GM13976 (cell line): ENCODE measurements at regions not wholly inside any gene's neighbourhood (a gene's known extent, or its start where the extent isn't known, plus 50 kb on each side); places are given as distances from the start of the nearest gene placed in this dataset.

Experiments used
- DNase-seq: peaks from one replicate; pipeline ENCODE4 v3.0.0; 2012; ENCODE audit warnings: low spot score
- in situ Hi-C: fragments of 300-500 bp; cut with MboI; formaldehyde crosslinking; loops from one replicate; pipeline ENCODE4 v1.12.0; 2022; ENCODE audit warnings: low sequenced_read_pairs, mixed read lengths, inconsistent platforms; ENCODE audit not compliant: unreplicated experiment
- TF ChIP-seq, protein P1 (sequence below): IDR thresholded peaks from 2 replicates; pipeline ENCODE4 v1.5.1; 2012; ENCODE audit warnings: borderline replicate concordance, mild to moderate bottlenecking; ENCODE audit not compliant: insufficient read depth; ENCODE audit errors: extremely low read depth, missing control alignments, control extremely low read depth

DNA sequence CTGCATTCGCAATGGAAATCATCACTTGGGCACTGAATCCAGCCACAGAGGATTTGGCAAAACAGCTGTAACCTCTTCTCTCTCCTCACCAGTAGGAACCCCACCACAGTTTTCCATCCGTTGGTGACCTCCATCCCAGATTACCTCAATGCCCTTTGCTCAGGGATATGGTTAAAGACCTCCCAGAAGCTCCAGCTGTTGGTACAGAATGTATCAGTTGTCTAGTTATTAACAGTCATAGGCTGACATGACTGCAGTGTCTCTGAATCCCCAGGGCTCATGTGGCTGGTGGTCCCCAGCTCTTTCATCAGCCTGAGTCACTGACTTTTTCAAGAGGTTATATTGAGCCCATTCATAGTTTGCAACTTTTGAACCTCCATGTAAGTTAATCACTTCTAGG lies 189.8 kb upstream of the HHIP start:
- DNase-seq = no peak
- in situ Hi-C loops = no loop called here
- TF ChIP-seq, protein P1, sequence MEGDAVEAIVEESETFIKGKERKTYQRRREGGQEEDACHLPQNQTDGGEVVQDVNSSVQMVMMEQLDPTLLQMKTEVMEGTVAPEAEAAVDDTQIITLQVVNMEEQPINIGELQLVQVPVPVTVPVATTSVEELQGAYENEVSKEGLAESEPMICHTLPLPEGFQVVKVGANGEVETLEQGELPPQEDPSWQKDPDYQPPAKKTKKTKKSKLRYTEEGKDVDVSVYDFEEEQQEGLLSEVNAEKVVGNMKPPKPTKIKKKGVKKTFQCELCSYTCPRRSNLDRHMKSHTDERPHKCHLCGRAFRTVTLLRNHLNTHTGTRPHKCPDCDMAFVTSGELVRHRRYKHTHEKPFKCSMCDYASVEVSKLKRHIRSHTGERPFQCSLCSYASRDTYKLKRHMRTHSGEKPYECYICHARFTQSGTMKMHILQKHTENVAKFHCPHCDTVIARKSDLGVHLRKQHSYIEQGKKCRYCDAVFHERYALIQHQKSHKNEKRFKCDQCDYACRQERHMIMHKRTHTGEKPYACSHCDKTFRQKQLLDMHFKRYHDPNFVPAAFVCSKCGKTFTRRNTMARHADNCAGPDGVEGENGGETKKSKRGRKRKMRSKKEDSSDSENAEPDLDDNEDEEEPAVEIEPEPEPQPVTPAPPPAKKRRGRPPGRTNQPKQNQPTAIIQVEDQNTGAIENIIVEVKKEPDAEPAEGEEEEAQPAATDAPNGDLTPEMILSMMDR = no peak

DNA sequence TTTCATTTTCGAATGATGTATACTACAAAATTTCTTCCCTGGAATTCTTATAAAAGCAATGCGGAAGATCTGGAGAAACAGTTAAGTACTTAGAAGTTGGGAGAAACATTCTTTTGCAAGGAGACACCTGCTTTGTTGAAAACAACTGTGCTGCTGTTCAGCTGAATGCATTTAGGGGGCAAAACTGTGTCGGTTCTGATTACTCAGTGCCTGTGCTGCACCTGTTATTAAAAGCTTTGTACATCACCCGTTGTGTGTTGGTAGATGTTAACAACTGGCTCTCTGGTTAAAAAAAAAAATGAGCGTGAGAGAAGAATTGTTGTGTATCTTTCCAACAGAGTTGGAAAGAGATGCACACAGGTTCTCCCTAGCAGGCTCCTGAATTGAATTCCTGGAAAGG lies 184.1 kb upstream of the HHIP start:
- DNase-seq = no peak
- in situ Hi-C loops = no loop called here
- TF ChIP-seq, protein P1 = no peak

- in situ Hi-C loops = no loop called here
- TF ChIP-seq, protein P1 = no peak
- no peak for DNase-seq
Measured at GRCh38 chr4:144463236-144463635, 182.7 kb upstream of the HHIP start.

- TF ChIP-seq, protein P1 = no peak
- in situ Hi-C loops = no loop called here
- DNase-seq = no peak
Measured at GRCh38 chr4:144463896-144464295, 182.1 kb upstream of the HHIP start.

DNA sequence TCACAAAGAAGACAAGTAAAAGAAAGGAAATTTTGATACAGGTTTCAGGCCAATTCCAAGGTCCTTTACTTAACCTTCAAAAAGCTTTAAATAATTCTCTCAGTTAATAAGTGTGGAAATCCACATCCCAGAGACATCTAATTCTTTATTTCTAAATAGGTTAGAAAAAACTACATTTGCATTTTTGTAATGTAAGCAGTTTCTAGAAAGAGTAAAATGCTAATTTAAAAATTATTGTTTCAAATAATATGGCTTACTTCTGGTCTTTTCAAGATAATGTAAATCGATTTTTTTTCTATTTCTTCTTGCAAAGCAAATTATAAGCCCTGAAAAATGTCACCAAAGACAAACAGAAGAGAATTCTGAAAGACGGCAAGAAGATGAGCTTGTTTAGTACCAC lies 180.4 kb upstream of the HHIP start:
- in situ Hi-C loops = no loop called here
- TF ChIP-seq, protein P1 = no peak
- no peak for DNase-seq

DNA sequence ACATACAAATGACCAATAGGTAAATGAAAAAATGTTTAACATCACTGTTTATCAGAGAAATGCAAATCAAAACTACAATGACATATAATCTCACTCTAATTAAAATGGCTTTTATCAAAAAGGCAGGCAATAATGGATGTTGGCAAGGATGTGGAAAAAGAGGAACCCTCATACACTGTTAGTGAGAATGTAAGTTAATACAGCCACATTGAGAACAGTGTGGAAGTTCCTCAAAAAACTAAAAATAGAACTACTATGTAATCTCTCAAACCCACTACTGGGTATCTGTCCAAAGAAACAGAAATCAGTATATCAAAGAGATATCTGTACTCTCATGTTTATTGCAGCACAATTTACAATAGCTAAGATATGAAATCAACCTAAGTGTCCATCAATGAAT lies 165.9 kb upstream of the HHIP start:
- in situ Hi-C loops = no loop called here
- TF ChIP-seq, protein P1 = no peak
- DNase-seq = no peak

DNA sequence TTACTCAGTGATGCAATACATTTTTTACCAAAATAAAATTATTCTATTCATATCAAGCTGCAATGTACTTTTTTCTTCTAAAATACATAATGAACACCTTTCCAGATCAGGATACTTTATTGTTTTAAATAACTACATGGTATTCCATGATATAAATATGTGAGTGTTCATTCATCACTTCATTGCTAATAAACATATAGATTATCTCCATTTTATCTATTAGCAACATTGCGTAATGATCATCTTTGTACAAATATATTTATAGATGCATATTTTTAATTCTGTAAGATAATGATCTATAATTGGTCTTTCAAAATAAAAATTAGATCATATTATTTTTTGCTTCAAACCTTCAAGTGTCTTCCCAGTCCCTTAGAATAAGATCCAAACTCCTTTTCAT lies 156.1 kb upstream of the HHIP start:
- in situ Hi-C loops = no loop called here
- DNase-seq = no peak
- TF ChIP-seq, protein P1 = no peak
